Hematopoietic multipotent progenitor cell treated with erythropoietin and hydrocortisone succinate and interleukin-3 and kit ligand, for 17 days (in vitro differentiated cells): ENCODE measurements at regions not wholly inside any gene's neighbourhood (a gene's known extent, or its start where the extent isn't known, plus 50 kb on each side); places are given as distances from the start of the nearest gene placed in this dataset.

Source experiments
- DNase-seq: peaks from one replicate; pipeline ENCODE4 v3.0.0-alpha.2; 2015; ENCODE audit warnings: low spot score

GRCh38 chr11:92482492-92483060 lies 258.0 kb downstream of the FAT3 start:
- no peak for DNase-seq

- no peak for DNase-seq
These were observed 260.0 kb downstream of the FAT3 start for GRCh38 chr11:92484570-92484969.

- no peak for DNase-seq
These were observed 265.3 kb downstream of the FAT3 start for GRCh38 chr11:92489826-92490399.

GRCh38 chr11:92492372-92492771 lies 267.8 kb downstream of the FAT3 start:
- no peak for DNase-seq

GRCh38 chr11:92495107-92495793 lies 270.6 kb downstream of the FAT3 start:
- no peak for DNase-seq

GRCh38 chr11:92500453-92500852 lies 275.8 kb downstream of the FAT3 start:
- no peak for DNase-seq

- DNase-seq = no peak
These were observed 276.6 kb downstream of the FAT3 start for GRCh38 chr11:92501066-92501739.

GRCh38 chr11:92504004-92504403 lies 279.4 kb downstream of the FAT3 start:
- DNase-seq = no peak

- DNase-seq = no peak
These were observed 279.9 kb downstream of the FAT3 start for GRCh38 chr11:92504534-92504933.

GRCh38 chr11:92505689-92506088 lies 281.1 kb downstream of the FAT3 start:
- DNase-seq = no peak

- DNase-seq = no peak
These were observed 282.3 kb downstream of the FAT3 start for GRCh38 chr11:92506809-92507336.

- no peak for DNase-seq
These were observed 286.0 kb downstream of the FAT3 start for GRCh38 chr11:92510591-92510990.

- no peak for DNase-seq
These were observed 287.0 kb downstream of the FAT3 start for GRCh38 chr11:92511522-92512203.

GRCh38 chr11:92512204-92512569 lies 287.6 kb downstream of the FAT3 start:
- DNase-seq = no peak

- no peak for DNase-seq
These were observed 299.0 kb downstream of the FAT3 start for GRCh38 chr11:92523611-92524010.

- no peak for DNase-seq
These were observed 299.9 kb downstream of the FAT3 start for GRCh38 chr11:92524542-92524941.

GRCh38 chr11:92527467-92527866 lies 302.8 kb downstream of the FAT3 start:
- no peak for DNase-seq

GRCh38 chr11:92528001-92528400 lies 303.4 kb downstream of the FAT3 start:
- no peak for DNase-seq

- DNase-seq = no peak
These were observed 306.6 kb downstream of the FAT3 start for GRCh38 chr11:92531065-92531739.

GRCh38 chr11:92533657-92534335 lies 309.2 kb downstream of the FAT3 start:
- DNase-seq = no peak

- DNase-seq = no peak
These were observed 312.3 kb downstream of the FAT3 start for GRCh38 chr11:92536883-92537282.
